Right lung (tissue), 2 donors: ENCODE measurements at regions not wholly inside any gene's neighbourhood (a gene's known extent, or its start where the extent isn't known, plus 50 kb on each side); places are given as distances from the start of the nearest gene placed in this dataset.

Source experiments
- DNase-seq, 2 donors: peaks; one replicate each; pipeline ENCODE4 v3.0.0-alpha.2; 2013

DNA sequence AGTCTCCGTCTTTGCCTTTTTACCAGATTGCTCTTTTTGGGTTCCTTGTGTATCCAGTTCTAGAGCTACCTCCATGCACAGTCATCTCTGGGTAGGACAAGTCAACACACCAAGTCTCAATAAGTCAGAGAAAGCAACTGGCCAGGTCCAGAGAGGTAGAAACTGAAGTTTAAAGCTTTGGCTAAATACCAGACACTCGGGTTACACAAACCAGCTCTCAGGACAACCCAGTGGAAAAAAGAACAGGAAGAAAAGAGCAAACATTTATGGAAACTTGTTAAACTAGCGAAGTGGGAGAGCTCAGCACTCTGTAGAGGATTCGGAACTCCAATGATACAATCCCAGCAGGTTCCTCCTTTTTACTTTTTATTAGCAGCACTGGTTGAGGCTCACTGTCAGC is 291.0 kb upstream of the CPEB2 start:
- DNase-seq = no peak

DNA sequence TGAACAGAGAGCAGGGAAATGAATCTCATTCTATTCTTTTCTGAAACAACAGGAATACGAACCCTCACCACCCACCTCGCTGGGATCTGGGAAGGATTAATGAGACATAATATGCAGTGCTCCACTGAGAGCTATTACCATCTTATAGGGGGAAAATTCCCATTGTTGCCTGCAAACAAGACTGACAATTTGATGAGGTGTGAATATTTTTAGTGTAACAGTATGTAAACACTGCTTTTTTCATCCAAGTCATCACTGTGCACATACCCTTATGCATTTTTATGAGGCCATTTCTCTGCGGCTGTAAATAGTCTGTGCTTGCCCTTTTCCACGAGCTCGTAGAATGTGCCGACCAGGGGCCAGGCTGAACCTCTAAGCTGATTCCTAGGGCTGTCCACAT is 285.6 kb upstream of the CPEB2 start:
- no peak for DNase-seq

DNA sequence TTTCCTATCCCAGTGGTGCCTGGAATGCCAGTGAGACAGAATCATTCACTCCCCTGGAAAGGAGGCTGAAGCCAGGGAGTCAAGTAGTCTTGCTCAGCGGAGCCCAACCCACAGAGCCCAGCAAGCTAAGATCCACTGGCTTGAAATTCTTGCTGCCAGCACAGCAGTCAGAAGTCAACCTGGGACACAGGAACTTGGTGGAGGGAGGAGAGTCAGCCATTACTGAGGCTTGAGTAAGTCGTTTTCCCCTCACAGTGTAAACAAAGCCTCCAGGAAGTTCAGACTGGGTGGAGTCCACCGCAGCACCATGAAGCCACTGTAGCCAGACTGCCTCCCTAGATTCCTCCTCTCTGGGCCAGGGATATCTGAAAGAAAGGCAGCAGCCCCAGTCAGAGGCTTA is 283.2 kb upstream of the CPEB2 start:
- DNase-seq = no peak

DNA sequence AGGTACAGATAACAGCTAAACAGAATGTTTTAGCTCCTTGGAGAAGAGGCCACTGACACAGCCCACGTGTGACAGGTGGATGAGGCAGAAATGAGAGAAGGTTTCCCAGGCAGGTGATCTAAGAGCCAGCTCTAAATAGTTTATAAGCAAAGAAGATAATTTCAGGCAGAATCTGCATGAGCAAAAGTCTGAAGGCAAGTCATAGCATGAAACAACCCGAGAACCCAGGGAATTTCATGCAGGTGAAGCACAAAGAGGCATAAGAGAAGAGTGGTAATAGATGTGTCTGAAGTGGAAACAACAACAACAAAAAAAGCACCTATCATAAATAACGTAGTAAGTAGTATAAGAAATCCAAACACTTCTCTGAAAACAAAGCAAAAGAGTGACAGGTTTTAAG is 275.8 kb upstream of the CPEB2 start:
- DNase-seq = no peak

DNA sequence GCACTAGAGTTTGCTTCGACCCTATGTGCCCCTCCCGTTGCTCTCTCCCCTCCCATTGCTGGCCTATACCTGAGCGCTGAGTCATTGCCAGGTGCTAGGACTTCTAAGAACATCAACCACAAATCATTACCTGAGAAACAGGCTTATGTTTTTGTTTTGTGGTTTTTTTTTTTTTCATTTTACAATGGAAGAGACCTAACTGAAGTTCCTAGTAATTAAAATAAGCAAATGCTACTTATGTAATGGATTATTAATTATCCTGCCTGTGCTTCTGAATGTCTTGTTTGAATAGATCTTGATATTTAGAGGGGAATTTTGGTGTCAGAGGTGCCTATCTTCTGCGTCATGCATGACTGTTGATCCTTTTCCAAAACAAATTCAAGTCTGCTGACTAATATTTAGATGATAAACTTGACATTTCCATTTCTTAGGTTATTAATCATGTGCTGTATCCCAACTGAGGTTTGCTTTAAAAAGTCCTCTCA is 275.4 kb upstream of the CPEB2 start:
- DNase-seq = no peak

DNA sequence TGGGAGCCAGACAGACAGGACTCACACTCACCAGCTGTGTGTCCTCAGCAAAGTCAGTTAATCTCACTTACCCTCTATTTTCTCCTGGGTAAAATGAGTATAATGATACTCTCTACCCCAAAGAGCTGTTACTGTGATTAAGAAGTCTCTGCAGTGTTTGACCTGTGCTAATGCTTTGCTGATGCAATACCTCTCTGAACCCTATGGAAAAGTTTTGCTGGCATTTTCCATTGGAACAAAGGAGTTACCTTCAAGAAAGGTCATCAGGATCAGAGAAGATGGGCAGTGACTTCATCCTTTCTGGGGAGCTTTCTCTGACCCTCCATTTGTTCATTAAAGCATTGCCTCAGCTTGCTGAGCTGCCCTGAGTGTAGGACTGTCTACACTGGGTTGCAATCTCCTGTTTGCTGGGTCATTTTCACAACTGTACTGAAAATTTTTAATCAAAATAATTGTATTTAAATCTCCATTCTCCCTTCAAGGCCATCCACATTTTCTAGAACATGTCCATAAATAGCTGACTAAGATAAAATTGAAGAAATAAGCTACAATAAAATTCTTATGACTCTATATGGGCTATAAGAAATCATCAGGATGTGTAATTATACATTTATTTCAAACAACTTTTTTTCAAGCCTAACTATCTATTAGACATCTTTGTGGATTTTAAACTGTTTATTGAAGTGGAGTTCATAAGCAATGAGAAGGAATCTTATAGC is 272.8 kb upstream of the CPEB2 start:
- DNase-seq = no peak

DNA sequence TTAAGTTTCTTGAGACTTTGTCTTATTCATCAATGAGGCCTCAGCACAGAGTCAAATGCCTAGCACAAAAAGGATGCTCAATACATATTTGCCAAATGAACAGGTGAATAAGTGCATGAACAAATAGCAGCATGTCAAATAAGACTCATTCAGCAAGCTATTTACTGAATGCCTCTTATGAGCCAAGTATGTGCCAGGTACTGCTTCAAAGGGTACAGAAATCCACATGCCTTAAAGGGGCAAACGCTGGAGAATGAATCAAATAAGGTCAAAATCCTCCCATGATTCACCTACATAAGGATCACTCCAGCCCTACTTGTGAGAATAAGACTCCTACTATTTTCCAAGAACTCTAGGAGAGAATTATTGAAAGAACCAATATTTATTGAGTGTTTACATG is 260.2 kb upstream of the CPEB2 start:
- no peak for DNase-seq

DNA sequence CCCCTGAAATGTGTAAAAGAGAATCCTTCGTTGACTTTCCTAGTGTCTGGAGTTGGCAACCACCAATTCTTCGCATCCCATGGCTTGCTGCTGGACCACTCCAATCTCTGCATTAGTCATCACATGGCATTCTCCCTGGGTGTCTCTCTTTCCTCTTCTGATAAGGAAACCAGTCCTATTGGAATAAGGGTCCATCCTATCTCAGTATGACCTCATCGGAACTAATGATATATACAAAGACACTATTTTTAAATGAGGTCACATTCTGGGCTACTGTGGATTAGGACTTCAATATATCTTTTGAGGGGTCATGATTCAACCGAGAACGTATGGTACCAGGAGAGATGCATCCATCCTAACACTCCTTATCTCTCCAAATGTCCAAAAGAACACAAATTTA is 259.1 kb upstream of the CPEB2 start:
- DNase-seq = no peak

DNA sequence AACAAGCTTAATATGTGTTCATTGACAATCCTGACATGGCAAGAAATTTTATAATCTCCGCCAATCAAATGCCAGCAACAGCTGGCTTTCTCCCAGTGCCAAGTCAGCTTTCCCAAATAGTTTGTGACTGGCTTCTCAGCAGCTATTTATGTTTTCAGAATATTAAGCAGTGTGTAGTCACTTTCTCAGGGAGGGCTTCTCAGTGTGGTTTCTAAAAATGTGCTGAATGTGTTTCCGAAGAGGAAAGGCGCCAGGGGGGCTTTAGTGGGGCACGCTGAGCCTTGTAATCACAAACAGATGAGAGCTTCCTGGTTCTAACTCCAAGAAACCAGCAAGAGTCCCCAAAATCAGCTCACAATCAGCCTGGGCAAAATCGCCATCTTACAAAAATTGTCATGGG is 258.7 kb upstream of the CPEB2 start:
- DNase-seq = no peak

DNA sequence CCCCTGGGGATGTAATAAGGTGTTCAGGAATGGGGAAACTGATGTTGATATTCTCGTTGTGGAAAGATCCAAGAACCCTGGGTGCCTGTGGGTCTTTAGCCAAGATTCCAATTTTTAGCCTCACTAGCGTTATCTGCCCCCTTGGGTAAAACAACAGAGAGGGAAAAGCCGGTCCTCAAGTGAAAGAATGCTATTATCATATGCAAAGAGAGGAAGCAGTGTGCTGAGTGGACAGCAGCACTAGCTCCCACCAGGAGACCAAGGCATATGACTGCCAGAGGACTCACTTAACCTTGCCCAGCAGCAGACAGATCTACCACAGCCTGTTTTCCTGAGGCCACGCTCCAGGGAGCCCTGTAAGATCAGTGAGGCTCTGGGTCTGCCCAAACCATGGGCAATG is 257.9 kb upstream of the CPEB2 start:
- DNase-seq = no peak

DNA sequence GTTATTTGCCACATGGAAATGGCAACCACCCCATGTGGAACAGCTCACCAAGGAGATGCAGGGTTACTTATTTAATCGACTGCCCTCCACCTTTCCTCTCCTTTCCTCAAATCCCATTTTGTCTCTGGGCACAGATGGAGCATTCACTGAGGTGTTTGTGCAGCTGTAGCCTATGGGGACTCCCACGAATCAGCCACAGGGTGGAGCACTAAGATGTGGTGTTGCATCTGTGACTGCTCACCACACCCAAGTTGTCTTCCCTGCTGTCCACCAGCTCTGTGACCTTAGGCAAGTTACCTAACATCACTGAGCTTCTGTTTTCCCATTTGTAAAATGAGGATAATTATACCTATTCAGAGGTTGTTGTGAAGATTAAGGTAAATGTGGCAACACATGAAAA is 252.4 kb upstream of the CPEB2 start:
- no peak for DNase-seq

DNA sequence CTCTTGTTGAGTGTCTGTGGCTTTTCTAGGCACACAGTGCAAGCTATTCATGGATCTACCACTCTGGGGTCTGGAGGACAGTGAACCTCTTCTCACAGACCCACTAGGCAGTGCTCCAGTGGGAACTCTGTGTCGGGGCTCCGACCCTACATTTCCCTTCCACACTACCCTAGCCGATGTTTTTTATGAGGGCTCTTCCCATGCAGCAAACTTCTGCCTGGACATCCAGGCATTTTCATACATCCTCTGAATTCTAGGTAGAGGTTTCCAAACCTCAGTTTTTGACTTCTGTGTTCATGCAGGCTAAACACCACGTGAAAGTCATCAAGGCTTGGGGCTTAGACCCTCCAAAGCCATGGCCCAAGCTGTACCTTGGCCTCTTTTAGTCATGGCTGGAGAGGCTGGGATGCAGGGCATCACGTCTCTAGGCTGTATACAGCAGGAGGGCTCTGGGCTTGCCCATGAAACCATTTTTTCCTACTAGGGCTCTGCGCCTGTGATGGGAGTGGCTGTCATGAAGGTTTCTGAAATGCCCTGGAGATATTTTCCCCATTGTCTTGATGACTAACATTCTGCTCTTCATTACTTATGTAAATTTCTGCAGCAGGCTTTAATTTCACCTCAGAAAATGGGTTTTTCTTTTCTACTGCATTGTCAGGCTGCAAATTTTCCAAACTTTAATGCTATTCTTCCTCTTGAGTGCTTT is 249.8 kb upstream of the CPEB2 start:
- DNase-seq = no peak

DNA sequence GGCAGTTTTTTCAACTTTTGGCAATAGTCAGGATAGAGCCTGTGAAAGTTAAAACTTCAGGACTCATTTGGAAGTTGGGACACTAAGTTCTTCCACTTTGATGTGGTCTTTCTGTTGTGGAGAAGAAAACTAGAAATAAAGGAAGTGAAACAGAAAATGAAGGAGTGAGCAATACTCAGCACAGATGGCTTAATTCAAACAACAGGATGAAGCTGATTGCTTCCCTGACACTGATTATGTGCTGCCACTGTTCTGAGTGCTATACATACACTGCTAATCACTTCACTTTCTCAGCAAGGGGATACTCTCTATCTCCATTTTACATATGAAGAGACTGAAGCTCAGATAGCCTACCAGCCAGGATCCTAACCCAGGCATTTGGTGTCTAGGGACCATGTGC is 235.1 kb upstream of the CPEB2 start:
- peak in 1 of 2 donors; percentile 51 for DNase-seq

DNA sequence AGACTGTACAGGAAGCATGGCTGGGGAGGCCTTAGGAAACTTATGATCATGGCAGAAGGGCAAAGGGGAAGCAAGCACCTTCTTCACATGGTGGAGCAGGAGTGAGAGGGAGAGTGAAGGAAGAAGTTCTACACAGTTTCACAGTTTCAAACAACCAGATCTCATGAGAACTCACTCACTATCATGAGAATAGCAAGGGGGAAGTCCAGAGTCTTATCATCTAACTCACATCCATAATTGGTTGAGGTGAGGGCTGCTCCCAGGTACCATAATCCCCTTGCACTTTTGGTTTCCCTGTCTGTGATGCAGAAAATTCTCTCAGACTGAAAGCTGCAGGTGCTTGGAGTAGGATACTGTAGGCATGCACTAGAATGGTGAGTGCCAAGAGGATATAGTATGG is 233.8 kb upstream of the CPEB2 start:
- DNase-seq = no peak

DNA sequence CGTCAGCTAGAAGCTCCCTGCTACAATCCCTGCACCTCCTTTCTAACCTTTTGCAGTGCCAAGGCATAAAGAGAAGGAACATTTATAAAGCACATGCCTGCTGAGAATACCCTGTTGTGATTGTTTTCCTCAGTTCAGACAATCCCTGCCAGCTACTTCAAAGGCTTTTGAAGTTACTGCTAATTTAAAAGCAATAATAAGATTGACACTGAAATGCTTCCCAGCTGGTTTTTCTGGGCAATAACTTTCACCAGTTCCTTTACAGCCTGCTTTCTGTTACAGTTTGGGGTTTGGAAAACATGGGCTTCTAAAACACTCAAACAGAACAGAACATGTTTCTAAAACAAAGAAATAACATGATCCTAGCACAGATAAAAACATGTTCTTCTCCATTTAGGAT is 232.3 kb upstream of the CPEB2 start:
- DNase-seq = peak in 1 of 2 donors; percentile 8

DNA sequence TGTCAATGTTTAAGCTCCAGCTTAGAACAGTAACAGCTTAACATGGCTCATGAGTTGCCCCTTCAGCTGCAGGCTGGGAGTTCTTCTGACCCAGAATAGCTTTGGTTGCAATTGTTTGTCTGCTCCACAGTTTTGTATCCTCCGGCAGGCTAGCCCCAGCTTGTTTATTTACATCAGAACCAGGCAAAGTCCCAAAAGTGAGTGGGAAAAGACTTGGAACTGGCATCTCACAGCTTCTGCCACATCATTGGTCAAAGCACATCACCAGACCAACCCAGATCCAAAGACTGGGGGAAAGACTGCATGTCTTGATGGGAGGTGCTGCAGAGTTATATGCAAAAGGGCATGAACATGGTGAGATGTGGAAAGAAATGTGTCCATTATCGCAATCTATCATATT is 231.2 kb upstream of the CPEB2 start:
- peak; percentile 41 for DNase-seq

DNA sequence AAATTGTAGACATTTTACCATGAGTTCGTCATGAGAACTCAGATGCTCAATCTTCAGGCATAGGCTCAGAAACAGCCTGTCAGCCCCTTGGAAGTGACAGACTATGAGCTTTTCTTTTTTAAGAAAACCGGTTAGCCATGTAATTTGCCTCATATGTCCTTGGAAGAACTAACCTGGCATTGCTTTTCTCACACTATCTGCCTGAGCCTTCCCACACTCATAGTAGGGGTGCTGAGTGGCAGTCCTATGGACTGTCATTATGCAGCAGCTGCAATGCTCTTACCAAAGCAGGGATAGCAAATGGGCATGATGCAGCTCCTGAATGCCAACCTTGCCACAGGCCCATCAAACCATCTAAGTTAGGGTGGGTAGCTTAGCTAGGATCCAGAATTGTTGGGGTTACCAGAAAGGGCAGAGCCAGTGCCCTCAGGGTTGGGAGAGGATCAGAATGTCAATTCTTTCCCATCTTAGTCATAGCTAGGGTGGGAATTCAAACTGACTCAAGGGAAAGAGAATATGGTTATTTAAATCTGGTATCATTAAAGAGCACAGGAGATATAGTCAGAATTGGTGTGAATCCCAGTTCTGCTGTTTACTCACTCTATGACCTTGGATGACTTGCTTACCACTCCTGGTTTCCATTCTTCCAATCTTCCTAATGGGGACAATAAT is 230.6 kb upstream of the CPEB2 start:
- DNase-seq = no peak

DNA sequence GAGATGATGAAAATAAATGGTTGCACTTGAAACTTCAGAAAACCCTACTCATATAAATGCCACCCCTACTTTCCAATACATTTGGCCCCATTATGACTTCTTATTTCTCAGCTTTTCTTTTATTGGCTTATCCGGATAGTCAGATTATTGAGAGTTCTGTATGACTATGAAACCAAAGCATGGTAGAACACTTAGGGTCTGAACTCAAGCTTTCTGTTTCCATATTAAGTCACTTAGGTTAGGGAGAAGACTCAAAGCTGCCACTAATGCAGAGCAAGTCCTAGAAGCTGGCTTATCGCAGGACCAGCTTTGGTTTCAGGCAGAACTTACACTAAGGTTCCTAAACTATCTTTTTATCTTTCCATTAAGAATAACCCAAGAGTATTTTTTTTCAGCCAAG is 229.9 kb upstream of the CPEB2 start:
- no peak for DNase-seq

DNA sequence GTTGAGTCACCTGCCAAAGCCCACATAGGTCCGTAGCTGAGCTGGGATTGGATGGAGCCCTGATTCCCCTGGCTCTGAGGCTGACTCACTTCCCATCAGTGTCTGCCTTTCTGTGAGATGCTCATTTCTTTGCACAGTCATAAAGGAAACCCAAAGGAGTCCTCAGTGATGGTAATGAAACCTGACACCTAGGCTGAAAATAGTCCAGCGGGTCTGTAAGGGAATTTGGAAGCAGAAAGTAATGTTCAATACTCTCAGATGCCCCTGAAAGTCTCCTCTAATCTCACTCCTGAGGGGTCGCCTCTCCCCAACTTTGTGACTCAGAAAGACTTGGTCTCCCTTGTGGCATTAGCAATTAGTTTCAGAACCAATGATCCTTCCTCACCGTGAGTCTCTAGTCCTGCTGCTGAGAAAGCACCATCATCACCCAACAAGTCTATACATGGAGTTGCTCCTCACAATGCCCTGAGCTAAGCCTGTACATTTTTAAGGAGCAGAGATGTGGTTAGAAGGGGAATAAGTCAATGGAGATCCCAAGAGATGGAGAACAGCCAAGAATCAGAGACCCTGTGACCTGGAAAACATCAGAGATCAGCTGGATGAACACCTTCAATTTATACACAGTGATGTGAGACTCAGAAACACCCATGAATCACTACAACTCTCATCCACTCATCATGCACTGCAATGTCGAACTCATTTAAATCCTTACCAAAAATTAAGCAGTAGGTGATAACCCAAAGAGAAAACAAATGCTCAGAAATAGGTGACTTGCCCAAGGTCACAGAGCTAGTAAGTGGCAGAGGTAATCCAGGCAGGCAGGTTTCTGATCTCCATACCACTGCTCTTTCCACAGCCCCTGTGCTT is 219.0 kb upstream of the CPEB2 start:
- no peak for DNase-seq

DNA sequence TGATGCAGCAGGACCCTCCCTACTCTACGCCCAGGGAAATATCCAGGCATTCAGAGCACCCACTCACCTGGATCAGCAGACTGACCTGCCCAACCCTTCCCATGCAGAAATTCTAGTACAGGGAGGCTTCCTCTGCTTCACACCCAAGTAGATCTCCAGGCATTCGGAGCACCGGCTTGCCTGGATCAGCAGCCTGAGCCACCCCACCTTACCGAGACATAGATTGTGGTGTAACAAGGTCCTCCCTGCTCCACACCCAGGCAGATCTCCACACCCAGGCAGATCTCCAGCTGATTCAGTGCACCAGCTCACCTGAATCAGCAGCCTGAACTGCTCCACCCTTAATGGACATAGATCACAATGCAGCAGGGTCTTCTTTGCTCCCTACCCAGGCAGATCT is 215.1 kb upstream of the CPEB2 start:
- DNase-seq = no peak

DNA sequence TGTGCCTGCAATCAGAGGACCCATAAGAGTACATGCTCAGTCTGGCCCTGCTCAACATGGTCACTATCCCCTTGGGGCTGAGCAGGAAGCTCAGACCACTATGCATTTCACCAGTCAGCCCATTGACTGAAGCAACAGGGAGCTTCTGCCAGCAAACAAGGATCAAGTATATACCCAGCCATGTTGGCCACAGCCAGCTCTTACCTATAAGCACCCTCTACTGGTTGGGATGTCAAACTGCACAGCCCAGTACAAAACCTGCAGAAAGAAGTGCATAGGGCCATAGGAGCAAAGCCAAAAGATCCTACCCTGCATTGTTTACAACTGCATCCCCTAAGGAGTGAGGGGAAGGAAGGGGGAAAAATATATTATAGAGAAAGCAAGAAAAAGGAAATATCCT is 214.4 kb upstream of the CPEB2 start:
- DNase-seq = no peak

DNA sequence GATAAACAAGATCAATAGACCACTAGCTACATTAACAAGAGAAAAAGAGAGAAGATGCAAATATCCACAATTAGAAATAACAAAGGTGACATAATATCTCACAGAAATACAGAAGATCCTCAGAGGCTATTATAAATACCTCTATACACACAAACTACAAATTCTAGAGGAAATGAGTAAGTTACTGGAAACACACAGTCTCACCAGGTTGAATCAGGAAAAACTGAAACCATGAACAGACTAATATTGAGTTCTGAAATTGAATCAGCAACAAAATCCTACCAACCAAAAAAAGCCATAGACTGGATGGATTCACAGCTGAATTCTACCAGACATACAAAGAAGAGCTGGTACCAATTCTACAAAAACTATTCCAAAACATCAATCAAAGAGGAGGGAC is 211.8 kb upstream of the CPEB2 start:
- DNase-seq = no peak
